ENCODE measurements at regions not wholly inside any gene's neighbourhood (a gene's known extent, or its start where the extent isn't known, plus 50 kb on each side); places are given as distances from the start of the nearest gene placed in this dataset.

- DNase-seq: no peak
Measured at GRCh38 chrX:39176105-39176504, 374.8 kb downstream of the MID1IP1 start.

- DNase-seq: no peak
Measured at GRCh38 chrX:39189431-39189830, 388.2 kb downstream of the MID1IP1 start.

GRCh38 chrX:39194673-39195072, 393.4 kb downstream of the MID1IP1 start:
- no peak for DNase-seq

- no peak for DNase-seq
Measured at GRCh38 chrX:39195156-39195555, 393.9 kb downstream of the MID1IP1 start.

- DNase-seq: peak in 1 of 2 experiments; percentile 3
Measured at GRCh38 chrX:39196192-39197102, 395.2 kb downstream of the MID1IP1 start.

- no peak for DNase-seq
Measured at GRCh38 chrX:39199429-39199828, 398.2 kb downstream of the MID1IP1 start.

GRCh38 chrX:39201305-39201990, 400.2 kb downstream of the MID1IP1 start:
- no peak for DNase-seq

- DNase-seq: no peak
Measured at GRCh38 chrX:39202641-39203040, 401.4 kb downstream of the MID1IP1 start.

- no peak for DNase-seq
Measured at GRCh38 chrX:39203427-39203826, 402.2 kb downstream of the MID1IP1 start.

GRCh38 chrX:39204353-39204752, 403.1 kb downstream of the MID1IP1 start:
- DNase-seq: no peak

- no peak for DNase-seq
Measured at GRCh38 chrX:39204945-39205344, 403.7 kb downstream of the MID1IP1 start.

GRCh38 chrX:39205467-39205866, 404.2 kb downstream of the MID1IP1 start:
- no peak for DNase-seq

- no peak for DNase-seq
Measured at GRCh38 chrX:39206399-39207145, 405.3 kb downstream of the MID1IP1 start.

GRCh38 chrX:39211501-39211900, 410.2 kb downstream of the MID1IP1 start:
- no peak for DNase-seq

- DNase-seq: no peak
Measured at GRCh38 chrX:39212456-39212855, 411.2 kb downstream of the MID1IP1 start.

GRCh38 chrX:39214387-39215126, 413.3 kb downstream of the MID1IP1 start:
- DNase-seq: no peak

- no peak for DNase-seq
Measured at GRCh38 chrX:39220952-39221351, 419.7 kb downstream of the MID1IP1 start.

GRCh38 chrX:39222346-39223113, 421.3 kb downstream of the MID1IP1 start:
- no peak for DNase-seq

- no peak for DNase-seq
Measured at GRCh38 chrX:39226251-39226650, 425.0 kb downstream of the MID1IP1 start.

- no peak for DNase-seq
Measured at GRCh38 chrX:39227371-39227770, 426.1 kb downstream of the MID1IP1 start.

GRCh38 chrX:39238006-39238405, 436.7 kb downstream of the MID1IP1 start:
- no peak for DNase-seq

GRCh38 chrX:39242187-39242586, 440.9 kb downstream of the MID1IP1 start:
- no peak for DNase-seq
